IMR-90 (cell line): ENCODE measurements at regions not wholly inside any gene's neighbourhood (a gene's known extent, or its start where the extent isn't known, plus 50 kb on each side); places are given as distances from the start of the nearest gene placed in this dataset.

Source experiments
- ATAC-seq: fragments of 200-7000 bp; cut with Tn5 transposase; 2 replicates; pipeline ENCODE4 v1.9.1; 2020; ENCODE audit warnings: low read depth, mild to moderate bottlenecking, moderate library complexity
- BruUV-seq: library from RNA; stranded (reverse); fragments of 400-500 nt; replicated peaks from 2 replicates; lab custom pipeline; 2021; lab: Mats Ljungman, UMichigan
- CTCF ChIA-PET: fragments of 300-600 bp; formaldehyde crosslinking; extraction: SDS; loops from one replicate; lab custom pipeline; 2021; ENCODE audit warnings: antibody characterized with exemption; lab: Yijun Ruan, JAX
- POLR2A ChIA-PET: fragments of 300-600 bp; sonication (Branson Sonifier 250); formaldehyde crosslinking; loops from one replicate; lab custom pipeline; 2022; ENCODE audit warnings: antibody characterized with exemption; ENCODE audit not compliant: unreplicated experiment; lab: Charles Lee
- DNase-seq: peaks from one replicate; pipeline ENCODE4 v3.0.0; 2013
- H2AFZ ChIP-seq: replicated peaks from 2 replicates; pipeline ENCODE3; 2013; ENCODE audit warnings: low read length, mild to moderate bottlenecking; ENCODE audit not compliant: poor library complexity
- H2AK5ac ChIP-seq: 2 replicates; pipeline ENCODE4 v1.6.1; 2013; ENCODE audit warnings: low read depth, low read length, inconsistent platforms
- H2AK9ac ChIP-seq: replicated peaks from 2 replicates; pipeline ENCODE3; 2013; ENCODE audit warnings: mild to moderate bottlenecking, low read depth, low read length, moderate library complexity; ENCODE audit not compliant: poor library complexity
- H2BK120ac ChIP-seq: 2 replicates; pipeline ENCODE4 v1.6.1; 2013; ENCODE audit warnings: low read depth, low read length, inconsistent platforms
- H2BK15ac ChIP-seq: 3 replicates; pipeline ENCODE4 v1.6.1; 2013; ENCODE audit warnings: low read depth, low read length, inconsistent platforms
- H2BK20ac ChIP-seq: 2 replicates; pipeline ENCODE4 v1.6.1; 2013; ENCODE audit warnings: low read depth, mild to moderate bottlenecking, inconsistent platforms, low read length, moderate library complexity
- H2BK5ac ChIP-seq: 2 replicates; pipeline ENCODE4 v1.6.1; 2013; ENCODE audit warnings: mild to moderate bottlenecking, low read depth, low read length, inconsistent platforms; ENCODE audit not compliant: poor library complexity, severe bottlenecking
- H3K14ac ChIP-seq: replicated peaks from 2 replicates; pipeline ENCODE4 v1.6.1; 2013; ENCODE audit warnings: low read depth, low read length, inconsistent platforms
- H3K18ac ChIP-seq: 2 replicates; pipeline ENCODE4 v1.6.1; 2013; ENCODE audit warnings: low read depth, low read length, control low read depth
- H3K23ac ChIP-seq: 2 replicates; pipeline ENCODE4 v1.6.1; 2013; ENCODE audit warnings: low read depth, low read length, inconsistent platforms
- H3K27ac ChIP-seq: 2 replicates; pipeline ENCODE4 v1.5.1; 2013; ENCODE audit warnings: mild to moderate bottlenecking, control low read depth, low read length; ENCODE audit not compliant: insufficient read depth
- H3K27me3 ChIP-seq: 2 replicates; pipeline ENCODE4 v1.6.1; 2013; ENCODE audit warnings: low read length; ENCODE audit not compliant: control insufficient read depth, insufficient read depth
- H3K36me3 ChIP-seq: 2 replicates; pipeline ENCODE4 v1.6.1; 2013; ENCODE audit warnings: low read length, mixed read lengths; ENCODE audit not compliant: control insufficient read depth, insufficient read depth
- H3K4ac ChIP-seq: 2 replicates; pipeline ENCODE4 v1.6.1; 2013; ENCODE audit warnings: low read depth, low read length, inconsistent platforms
- H3K4me1 ChIP-seq: 2 replicates; pipeline ENCODE4 v1.6.1; 2013; ENCODE audit warnings: low read length, mixed read lengths; ENCODE audit not compliant: control insufficient read depth, insufficient read depth
- H3K4me2 ChIP-seq: 2 replicates; pipeline ENCODE4 v1.6.1; 2013; ENCODE audit warnings: low read depth, mild to moderate bottlenecking, control low read depth, low read length, moderate library complexity
- H3K4me3 ChIP-seq: 2 replicates; pipeline ENCODE4 v1.5.1; 2013; ENCODE audit warnings: low read depth, mild to moderate bottlenecking, control low read depth, low read length, moderate library complexity; ENCODE audit not compliant: insufficient read depth
- H3K56ac ChIP-seq: 2 replicates; pipeline ENCODE4 v1.6.1; 2013; ENCODE audit warnings: low read length, inconsistent platforms; ENCODE audit not compliant: insufficient read depth; ENCODE audit errors: extremely low read depth
- H3K79me1 ChIP-seq, 2 experiments: 2 replicates each; pipeline ENCODE4 v1.6.1; 2013; ENCODE audit warnings: low read length in 2 of 2, inconsistent platforms in 1 of 2, low read depth in 1 of 2
- H3K9ac ChIP-seq: 2 replicates; pipeline ENCODE4 v1.6.1; 2013; ENCODE audit warnings: low read depth, low read length, control low read depth
- H3K9me1 ChIP-seq: 2 replicates; pipeline ENCODE4 v1.6.1; 2013; ENCODE audit warnings: low read length, inconsistent platforms; ENCODE audit not compliant: insufficient read depth
- H3K9me3 ChIP-seq: 2 replicates; pipeline ENCODE4 v1.6.1; 2013; ENCODE audit warnings: low read length; ENCODE audit not compliant: control insufficient read depth, insufficient read depth
- H4K20me1 ChIP-seq: 2 replicates; pipeline ENCODE4 v1.6.1; 2013; ENCODE audit warnings: low read length, inconsistent platforms; ENCODE audit not compliant: insufficient read depth
- H4K5ac ChIP-seq: 2 replicates; pipeline ENCODE4 v1.6.1; 2013; ENCODE audit warnings: mild to moderate bottlenecking, low read depth, low read length, control low read depth
- H4K8ac ChIP-seq, 2 experiments: 2 replicates each; pipeline ENCODE4 v1.6.1; 2013; ENCODE audit warnings: low read depth in 2 of 2, low read length in 2 of 2, control low read depth in 1 of 2, inconsistent platforms in 1 of 2
- H4K91ac ChIP-seq: 2 replicates; pipeline ENCODE4 v1.6.1; 2013; ENCODE audit warnings: low read depth, low read length, inconsistent platforms; ENCODE audit not compliant: insufficient read depth
- BHLHE40 ChIP-seq: fragments of 150-350 bp; IDR thresholded peaks from 2 replicates; pipeline ENCODE4 v1.6.1; 2016; ENCODE audit warnings: mild to moderate bottlenecking, low read depth, low read length
- CEBPB ChIP-seq: IDR thresholded peaks from 2 replicates; pipeline ENCODE4 v1.6.1; 2012; ENCODE audit warnings: low read depth, low read length, improper control_type of control experiment
- CHD1 ChIP-seq: IDR thresholded peaks from 2 replicates; pipeline ENCODE4 v1.6.1; 2012; ENCODE audit warnings: low read depth, low read length, improper control_type of control experiment
- FOS ChIP-seq: fragments of 150-350 bp; IDR thresholded peaks from 2 replicates; pipeline ENCODE4 v1.6.1; 2016; ENCODE audit warnings: low read depth, low read length
- MAFK ChIP-seq: IDR thresholded peaks from 2 replicates; pipeline ENCODE4 v1.6.1; 2012; ENCODE audit warnings: low read depth, low read length, improper control_type of control experiment
- MAZ ChIP-seq: IDR thresholded peaks from 2 replicates; pipeline ENCODE4 v1.6.1; 2012; ENCODE audit warnings: low read depth, mild to moderate bottlenecking, low read length, improper control_type of control experiment, moderate library complexity, borderline replicate concordance
- MXI1 ChIP-seq: IDR thresholded peaks from 2 replicates; pipeline ENCODE4 v1.6.1; 2012; ENCODE audit warnings: low read depth, mild to moderate bottlenecking, low read length, moderate library complexity, borderline replicate concordance
- NFE2L2 ChIP-seq: fragments of 150-350 bp; IDR thresholded peaks from 2 replicates; pipeline ENCODE4 v1.6.1; 2016; ENCODE audit warnings: low read depth, mild to moderate bottlenecking, low read length
- POLR2A ChIP-seq: IDR thresholded peaks from 2 replicates; pipeline ENCODE4 v1.6.1; 2012; ENCODE audit warnings: mild to moderate bottlenecking, low read depth, low read length
- RAD21 ChIP-seq: IDR thresholded peaks from 2 replicates; pipeline ENCODE4 v1.6.1; 2012; ENCODE audit warnings: low read length, improper control_type of control experiment
- RCOR1 ChIP-seq: IDR thresholded peaks from 2 replicates; pipeline ENCODE4 v1.6.1; 2012; ENCODE audit warnings: mild to moderate bottlenecking, low read length, improper control_type of control experiment; ENCODE audit not compliant: insufficient replicate concordance
- RFX5 ChIP-seq: IDR thresholded peaks from 2 replicates; pipeline ENCODE4 v1.8.0; 2012; ENCODE audit warnings: low read depth, mild to moderate bottlenecking, low read length, moderate library complexity
- SMC3 ChIP-seq: fragments of 150-350 bp; IDR thresholded peaks from 2 replicates; pipeline ENCODE4 v1.6.1; 2016; ENCODE audit warnings: low read depth, mild to moderate bottlenecking, antibody characterized with exemption, low read length, moderate library complexity
- WGBS, 2 experiments: methylation state at CpG; one replicate each; pipeline versions ENCODE4 v1.1.5 to v1.1.7; 2013; ENCODE audit warnings: missing lambda C conversion rate in 2 of 2; ENCODE audit not compliant: insufficient read length in 1 of 2; ENCODE audit errors: extremely low coverage in 2 of 2; 5-methylcytosine and 5-hydroxymethylcytosine counted together
- dilution Hi-C: fragments of 300-500 bp; cut with HindIII; formaldehyde crosslinking; loops from one replicate; pipeline ENCODE4 v1.14.3; 2018; ENCODE audit warnings: low sequenced_read_pairs; ENCODE audit not compliant: unreplicated experiment
- in situ Hi-C: fragments of 300-500 bp; cut with MboI; formaldehyde crosslinking; loops from 3 replicates; pipeline ENCODE4 v1.14.3; 2019; ENCODE audit warnings: low sequenced_read_pairs, inconsistent platforms, mixed read lengths
- intact Hi-C: fragments of 100-400 bp; cut with micrococcal nuclease; formaldehyde crosslinking; loops from 2 replicates; pipeline ENCODE4 v1.10.0; 2022
- TF ChIP-seq, protein P1 (sequence below): fragments of 150-350 bp; IDR thresholded peaks from 2 replicates; pipeline ENCODE4 v1.6.1; 2016; ENCODE audit warnings: low read depth, mild to moderate bottlenecking, low read length, moderate library complexity, borderline replicate concordance
- TF ChIP-seq, protein P2 (sequence below): fragments of 150-350 bp; IDR thresholded peaks from 2 replicates; pipeline ENCODE4 v1.6.1; 2017; ENCODE audit warnings: mild to moderate bottlenecking, antibody characterized with exemption, low read length, low read depth
- TF ChIP-seq, protein P3 (sequence below): conservative IDR thresholded peaks from 2 replicates; pipeline ENCODE4 v1.5.1; 2012; ENCODE audit warnings: mild to moderate bottlenecking, low read depth, low read length, improper control_type of control experiment

DNA sequence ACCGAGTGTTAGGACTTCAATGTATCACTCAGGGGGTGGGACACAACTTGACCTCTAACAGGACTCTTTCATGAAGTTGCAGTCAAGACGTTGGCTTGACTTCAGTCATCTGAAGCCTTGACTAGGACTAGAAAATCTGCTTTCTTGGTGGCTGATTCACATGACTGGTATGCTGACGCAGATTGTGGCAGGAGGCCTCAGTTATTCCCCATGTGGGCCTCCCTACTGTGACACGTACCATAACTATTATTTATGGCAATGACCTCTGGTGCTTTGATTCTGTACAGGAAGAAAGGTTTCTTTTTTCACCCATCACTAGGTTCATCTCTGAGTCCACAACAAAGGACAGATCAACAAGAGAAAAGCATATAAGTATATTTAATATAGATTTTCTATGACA, 270.4 kb downstream of the NEDD1 start:
- in situ Hi-C loops (no loop called here), dilution Hi-C loops (no loop called here), intact Hi-C loops (no loop called here)
- Histone ChIP-seq H3K27ac (no peak overlapping the region), H3K36me3 (no peaks in the 10 kb centered on the region), H2AK5ac (no peak overlapping the region), H3K23ac (no peak overlapping the region), H2BK120ac (no peak overlapping the region), H2AK9ac (no peak overlapping the region), H3K27me3 (no peaks in the 10 kb centered on the region), H4K91ac (no peak overlapping the region), H4K5ac (no peak overlapping the region), H3K4me1 (no peaks in the 10 kb centered on the region), H2BK5ac (no peak overlapping the region), H2BK15ac (no peak overlapping the region), H3K9me1 (no peaks in the 10 kb centered on the region), H2AFZ (no peak overlapping the region), H4K8ac (no peak overlapping the region), H3K4ac (no peak overlapping the region), H3K79me1 (no peaks in the 10 kb centered on the region), H3K4me3 (no peak overlapping the region), H3K18ac (no peak overlapping the region), H3K9me3 (0 out of 2 replicates have a peak, but pooled peaks cover 4% of the 10 kb centered on the region), H2BK20ac (no peak overlapping the region), H3K56ac (no peak overlapping the region), H4K20me1 (no peaks in the 10 kb centered on the region), H3K9ac (no peak overlapping the region), H3K4me2 (no peak overlapping the region), H3K14ac (no peak overlapping the region)
- 33% methylated on average over 2 of the region's 4 CpGs; no CpG with 5 or more reads in 1 of the 2 experiments for WGBS, 2 experiments
- TF ChIP-seq CEBPB = no peak
- no peak for TF ChIP-seq MAFK
- no peak for TF ChIP-seq RCOR1
- TF ChIP-seq CHD1 = no peak
- TF ChIP-seq, protein P1, sequence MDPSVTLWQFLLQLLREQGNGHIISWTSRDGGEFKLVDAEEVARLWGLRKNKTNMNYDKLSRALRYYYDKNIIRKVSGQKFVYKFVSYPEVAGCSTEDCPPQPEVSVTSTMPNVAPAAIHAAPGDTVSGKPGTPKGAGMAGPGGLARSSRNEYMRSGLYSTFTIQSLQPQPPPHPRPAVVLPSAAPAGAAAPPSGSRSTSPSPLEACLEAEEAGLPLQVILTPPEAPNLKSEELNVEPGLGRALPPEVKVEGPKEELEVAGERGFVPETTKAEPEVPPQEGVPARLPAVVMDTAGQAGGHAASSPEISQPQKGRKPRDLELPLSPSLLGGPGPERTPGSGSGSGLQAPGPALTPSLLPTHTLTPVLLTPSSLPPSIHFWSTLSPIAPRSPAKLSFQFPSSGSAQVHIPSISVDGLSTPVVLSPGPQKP = no peak
- TF ChIP-seq RAD21 = no peak
- TF ChIP-seq RFX5 = no peak
- TF ChIP-seq, protein P2, sequence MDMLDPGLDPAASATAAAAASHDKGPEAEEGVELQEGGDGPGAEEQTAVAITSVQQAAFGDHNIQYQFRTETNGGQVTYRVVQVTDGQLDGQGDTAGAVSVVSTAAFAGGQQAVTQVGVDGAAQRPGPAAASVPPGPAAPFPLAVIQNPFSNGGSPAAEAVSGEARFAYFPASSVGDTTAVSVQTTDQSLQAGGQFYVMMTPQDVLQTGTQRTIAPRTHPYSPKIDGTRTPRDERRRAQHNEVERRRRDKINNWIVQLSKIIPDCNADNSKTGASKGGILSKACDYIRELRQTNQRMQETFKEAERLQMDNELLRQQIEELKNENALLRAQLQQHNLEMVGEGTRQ = no peak
- no peak for TF ChIP-seq NFE2L2
- no peak for TF ChIP-seq BHLHE40
- no peak for TF ChIP-seq FOS
- TF ChIP-seq, protein P3, sequence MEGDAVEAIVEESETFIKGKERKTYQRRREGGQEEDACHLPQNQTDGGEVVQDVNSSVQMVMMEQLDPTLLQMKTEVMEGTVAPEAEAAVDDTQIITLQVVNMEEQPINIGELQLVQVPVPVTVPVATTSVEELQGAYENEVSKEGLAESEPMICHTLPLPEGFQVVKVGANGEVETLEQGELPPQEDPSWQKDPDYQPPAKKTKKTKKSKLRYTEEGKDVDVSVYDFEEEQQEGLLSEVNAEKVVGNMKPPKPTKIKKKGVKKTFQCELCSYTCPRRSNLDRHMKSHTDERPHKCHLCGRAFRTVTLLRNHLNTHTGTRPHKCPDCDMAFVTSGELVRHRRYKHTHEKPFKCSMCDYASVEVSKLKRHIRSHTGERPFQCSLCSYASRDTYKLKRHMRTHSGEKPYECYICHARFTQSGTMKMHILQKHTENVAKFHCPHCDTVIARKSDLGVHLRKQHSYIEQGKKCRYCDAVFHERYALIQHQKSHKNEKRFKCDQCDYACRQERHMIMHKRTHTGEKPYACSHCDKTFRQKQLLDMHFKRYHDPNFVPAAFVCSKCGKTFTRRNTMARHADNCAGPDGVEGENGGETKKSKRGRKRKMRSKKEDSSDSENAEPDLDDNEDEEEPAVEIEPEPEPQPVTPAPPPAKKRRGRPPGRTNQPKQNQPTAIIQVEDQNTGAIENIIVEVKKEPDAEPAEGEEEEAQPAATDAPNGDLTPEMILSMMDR = no peak
- TF ChIP-seq POLR2A = no peak
- no peak for TF ChIP-seq MAZ
- no peak for TF ChIP-seq MXI1
- TF ChIP-seq SMC3 = no peak
- ChIA-PET POLR2A (no interaction called here), CTCF (no interaction called here)
- no TSS peak for BruUV-seq
- ATAC-seq (no peak), DNase-seq (no peak)
